ENCODE measurements at regions not wholly inside any gene's neighbourhood (a gene's known extent, or its start where the extent isn't known, plus 50 kb on each side); places are given as distances from the start of the nearest gene placed in this dataset.
A peak's percentile ranks its signal among the peaks of the same experiment; 100 is the strongest.
"Not testable (repeated sequence)": the region's sequence is repeated elsewhere in the genome, so short reads cannot be mapped to it uniquely, and the experiment has no call there.

DNA sequence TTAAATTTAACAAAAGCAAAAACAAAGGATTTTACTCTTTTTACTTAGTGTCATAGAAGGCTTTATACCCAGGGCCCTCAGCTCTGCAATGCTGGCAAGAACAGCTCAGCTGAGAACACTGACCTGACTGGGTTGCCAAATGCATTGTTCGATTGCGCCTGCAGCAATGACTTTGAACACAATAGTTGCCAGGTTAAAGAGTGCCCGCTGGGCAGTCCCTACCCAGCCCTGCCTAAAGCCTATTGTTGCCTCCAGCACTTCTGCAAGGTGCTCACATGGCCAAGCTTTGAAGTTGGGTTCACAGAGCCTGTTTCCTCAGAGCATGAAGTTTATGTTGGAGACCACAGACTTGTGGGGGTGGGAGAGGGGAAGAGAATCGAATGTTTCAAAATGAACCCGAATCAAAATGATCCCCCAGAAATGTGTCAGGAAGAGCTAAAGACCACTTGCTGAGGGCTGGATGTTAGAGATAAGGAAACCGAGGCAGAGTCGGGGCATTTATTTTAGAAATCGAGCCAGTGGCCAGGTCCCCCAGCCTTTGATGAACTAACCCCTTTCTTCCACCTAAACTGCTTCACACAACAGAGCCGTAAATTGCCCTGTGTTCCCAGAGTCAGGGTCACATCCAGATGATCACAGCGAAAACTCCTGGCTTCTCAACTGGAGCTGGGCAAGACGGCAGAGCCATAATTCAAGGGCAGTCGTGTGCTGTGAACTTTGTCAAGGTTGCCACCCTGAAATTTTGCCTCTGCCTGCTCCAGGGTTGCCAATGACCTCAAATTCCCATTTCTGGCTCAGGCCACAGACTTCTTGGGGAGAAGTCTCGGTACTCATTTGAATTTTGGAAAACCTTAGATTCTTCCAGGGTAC, 55.0 kb downstream of the FOXA2 start:
- no peak for DNase-seq (ENCODE audit: low read depth, low spot score)

DNA sequence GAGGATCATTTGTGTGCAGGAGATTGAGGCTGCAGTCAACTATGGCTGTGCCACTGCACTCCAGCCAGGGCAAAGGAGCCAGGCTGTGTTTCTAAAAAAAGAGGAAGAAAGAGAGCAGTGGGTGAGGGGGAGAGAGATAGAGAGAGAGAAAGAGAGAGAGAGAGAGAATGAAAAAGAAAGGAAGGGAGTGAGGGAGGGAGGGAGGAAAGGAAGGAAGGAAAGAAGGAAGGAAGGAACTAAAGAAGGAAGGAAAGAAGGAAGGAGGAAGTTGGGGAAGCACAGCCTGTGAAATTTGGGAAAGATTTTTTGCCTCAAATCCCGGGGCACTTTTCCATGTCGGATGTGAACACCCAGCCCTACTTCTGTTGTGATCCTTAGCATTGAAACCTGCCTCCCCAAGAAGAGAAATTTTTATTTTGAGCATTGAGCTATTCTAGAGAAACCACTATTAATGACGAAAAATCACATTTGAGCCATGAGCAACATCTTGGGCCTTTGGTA, 57.8 kb downstream of the FOXA2 start:
- DNase-seq (ENCODE audit: low read depth, low spot score), result no peak

DNA sequence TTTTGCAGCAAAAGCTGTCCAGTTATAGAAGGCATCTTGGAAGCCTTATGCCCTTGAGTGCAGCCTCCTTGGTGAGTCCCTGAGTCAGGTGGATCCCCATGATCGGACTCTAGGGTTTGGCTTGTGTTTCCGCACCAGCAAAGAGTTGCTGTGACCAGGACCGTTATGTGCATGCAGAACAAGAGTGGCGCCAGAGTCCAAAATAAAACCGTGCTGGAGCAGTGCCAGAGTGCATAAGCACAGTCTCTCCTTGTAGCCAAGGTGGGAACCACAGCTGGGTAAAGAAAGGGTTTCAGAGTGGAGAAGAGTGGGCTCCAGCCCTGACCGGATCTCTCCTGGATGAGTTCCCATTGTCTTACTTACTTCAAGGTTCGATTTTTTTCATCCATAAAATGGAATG, 58.6 kb downstream of the FOXA2 start:
- no peak for DNase-seq (ENCODE audit: low read depth, low spot score)

DNA sequence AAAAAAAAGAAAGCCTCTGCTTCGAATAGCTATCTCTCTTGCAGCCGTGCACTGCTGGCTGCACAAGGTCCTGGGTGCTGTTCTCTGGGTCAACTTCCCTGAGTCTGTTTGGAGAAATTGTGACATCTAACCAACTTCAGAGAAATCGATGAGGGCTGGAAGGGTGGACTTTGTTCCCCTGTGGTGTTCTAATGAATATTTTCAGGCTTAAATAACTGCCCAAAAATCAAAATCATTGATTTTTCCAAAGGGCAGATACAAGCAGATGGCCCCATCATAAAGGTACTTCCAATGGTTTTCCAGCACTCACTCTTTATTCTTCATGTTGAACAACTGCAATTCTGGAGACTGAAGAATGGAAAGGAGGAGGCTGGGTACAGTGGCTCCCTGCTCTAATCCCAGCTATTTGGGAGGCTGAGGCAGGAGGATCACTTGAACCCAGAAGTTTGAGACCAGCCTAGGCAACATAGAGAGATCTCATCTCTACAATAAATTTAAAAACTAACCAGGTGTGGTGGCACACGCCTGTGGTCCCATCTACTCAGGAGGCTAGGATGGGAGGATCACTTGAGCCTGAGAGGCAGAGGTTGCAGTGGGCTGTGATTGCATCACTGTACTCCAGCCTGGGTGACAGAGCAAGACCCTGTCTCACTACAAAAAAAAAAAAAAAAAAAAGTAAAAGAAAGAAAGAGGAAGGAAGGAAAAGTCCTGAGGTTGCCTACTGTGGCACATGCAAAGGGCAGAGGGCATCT, 59.1 kb downstream of the FOXA2 start:
- no peak for DNase-seq (ENCODE audit: low read depth, low spot score)

- DNase-seq (ENCODE audit: low read depth, low spot score), result no peak
Observed at GRCh38 chr20:22524393-22525015, 59.9 kb downstream of the FOXA2 start.

- no peak for DNase-seq (ENCODE audit: low read depth, low spot score)
Observed at GRCh38 chr20:22523499-22524392, 60.6 kb downstream of the FOXA2 start.

- no peak for DNase-seq (ENCODE audit: low read depth, low spot score)
Observed at GRCh38 chr20:22523128-22523498, 61.3 kb downstream of the FOXA2 start.

- DNase-seq (ENCODE audit: low read depth, low spot score), result no peak
Observed at GRCh38 chr20:22522701-22523100, 61.7 kb downstream of the FOXA2 start.

- DNase-seq (ENCODE audit: low read depth, low spot score), result not testable (repeated sequence)
Observed at GRCh38 chr20:22521940-22522339, 62.4 kb downstream of the FOXA2 start.

GRCh38 chr20:22520381-22520780, 64.0 kb downstream of the FOXA2 start:
- DNase-seq (ENCODE audit: low read depth, low spot score), result no peak

- DNase-seq (ENCODE audit: low read depth, low spot score), result no peak
Observed at GRCh38 chr20:22515264-22515663, 69.1 kb downstream of the FOXA2 start.

DNA sequence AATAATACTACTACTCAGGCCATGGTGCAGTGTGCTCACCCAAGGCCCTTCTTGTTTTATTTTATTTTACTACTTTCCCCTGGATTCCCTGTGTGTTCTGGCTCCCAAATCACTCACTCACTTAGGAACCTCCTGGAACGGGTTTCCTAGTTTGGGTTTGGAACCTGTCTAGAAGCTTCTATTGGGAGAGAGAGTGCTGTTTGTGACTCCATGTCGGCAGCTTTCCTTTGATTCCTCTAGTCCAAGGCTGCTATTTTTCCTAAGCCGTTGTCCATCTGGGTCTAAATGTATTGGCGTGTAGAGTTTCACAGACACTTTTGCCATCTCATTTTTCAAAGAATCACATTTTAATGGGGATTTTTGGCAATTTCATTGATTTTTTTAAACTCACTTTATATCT, 70.8 kb downstream of the FOXA2 start:
- no peak for DNase-seq (ENCODE audit: low read depth, low spot score)

GRCh38 chr20:22512911-22513489, 71.4 kb downstream of the FOXA2 start:
- DNase-seq (ENCODE audit: low read depth, low spot score), result no peak

DNA sequence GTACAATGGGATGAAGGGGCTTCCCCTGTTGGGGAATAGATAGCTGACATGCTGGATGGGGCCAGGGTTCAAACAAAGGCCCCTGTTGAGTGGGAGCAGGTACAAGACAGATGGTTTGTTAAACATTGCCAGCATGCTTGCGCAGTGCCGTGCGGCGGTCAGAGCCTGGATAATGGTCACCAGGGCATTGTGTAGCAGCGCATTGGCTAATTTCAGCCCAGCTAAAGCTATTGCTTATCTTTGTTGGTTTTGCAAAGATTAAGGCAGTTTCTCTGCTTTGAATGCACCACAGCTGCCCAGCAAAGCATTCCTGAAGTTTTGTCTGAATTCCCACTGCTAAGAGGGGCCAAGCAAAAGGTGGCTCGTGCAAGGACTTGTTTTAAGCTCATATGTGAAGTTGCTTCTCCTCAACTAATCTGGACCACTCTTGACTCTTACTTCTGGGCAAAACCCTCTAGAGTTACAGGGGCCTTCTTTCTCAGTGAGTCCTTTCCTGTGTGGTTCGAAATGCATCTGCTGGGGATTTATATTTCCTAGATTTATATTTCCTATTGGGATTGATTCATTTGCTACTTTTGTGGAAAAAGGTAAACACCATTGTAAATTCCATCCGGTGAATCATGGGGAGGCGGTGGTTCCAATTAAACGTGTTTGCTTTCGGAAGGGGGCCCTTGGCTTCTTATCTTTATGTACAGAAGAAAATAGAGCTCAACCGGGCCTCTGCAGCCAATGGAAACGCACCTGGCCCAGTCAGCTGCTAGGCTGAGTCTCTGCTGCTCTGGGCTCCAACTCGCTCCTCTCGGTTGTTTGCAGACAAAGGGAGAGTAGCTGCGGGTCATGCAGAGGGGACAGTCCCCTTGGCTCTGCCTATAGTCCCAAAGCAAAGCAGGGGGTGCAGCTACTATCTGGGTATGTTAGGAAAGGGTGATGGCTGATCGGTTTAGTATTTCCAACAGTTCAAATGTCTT, 72.1 kb downstream of the FOXA2 start:
- peak; percentile 27 for DNase-seq (ENCODE audit: low read depth, low spot score)

DNA sequence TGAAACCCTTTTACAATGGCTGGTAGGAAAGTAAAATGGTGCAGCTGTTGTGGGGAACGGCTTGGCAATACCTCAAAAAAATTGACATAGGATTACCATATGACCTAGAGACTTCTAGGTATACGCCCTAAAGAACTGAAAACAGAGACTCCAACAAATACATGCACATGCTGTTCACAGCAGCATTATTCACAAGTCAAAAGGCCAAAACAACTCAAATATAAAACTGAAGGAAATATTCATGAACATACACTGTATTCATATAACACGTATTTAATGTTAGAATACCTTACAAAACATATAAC, 74.6 kb downstream of the FOXA2 start:
- DNase-seq (ENCODE audit: low read depth, low spot score), result no peak

DNA sequence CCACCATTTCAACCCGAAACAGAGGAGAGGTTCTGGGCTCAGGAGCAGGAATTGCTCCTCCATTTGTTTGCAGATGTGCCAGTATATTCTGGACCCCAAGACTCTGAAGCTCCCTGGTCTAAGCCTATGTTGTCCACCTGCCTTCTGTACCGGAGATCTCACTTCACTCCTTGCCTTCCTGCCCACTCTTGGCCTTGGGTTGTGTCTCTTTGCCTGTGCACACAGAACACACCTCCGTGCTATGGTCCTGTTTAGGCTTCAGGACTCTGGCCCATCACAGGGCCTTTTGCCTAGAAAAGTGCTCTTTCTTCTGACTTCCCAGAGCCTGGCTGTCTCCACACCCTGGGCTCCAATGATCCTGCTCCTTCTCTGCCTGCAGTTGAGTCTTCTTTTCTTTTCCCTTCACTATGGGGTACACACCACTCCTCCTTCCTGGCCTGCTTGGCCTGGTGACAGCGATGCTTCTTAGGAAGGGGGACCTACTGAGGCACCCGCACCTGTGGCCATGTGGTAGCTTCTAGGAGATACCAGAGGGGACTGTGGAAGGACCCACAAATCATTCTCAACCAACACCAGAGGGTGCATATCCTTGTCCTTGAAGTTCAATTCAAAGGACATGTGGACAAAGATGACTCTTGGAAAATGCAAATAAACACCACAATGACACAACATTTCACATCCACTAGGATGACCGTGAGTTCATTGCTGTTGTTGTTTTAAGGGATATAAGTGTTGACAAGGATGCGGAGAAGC, 75.1 kb downstream of the FOXA2 start:
- DNase-seq (ENCODE audit: low read depth, low spot score), result no peak

DNA sequence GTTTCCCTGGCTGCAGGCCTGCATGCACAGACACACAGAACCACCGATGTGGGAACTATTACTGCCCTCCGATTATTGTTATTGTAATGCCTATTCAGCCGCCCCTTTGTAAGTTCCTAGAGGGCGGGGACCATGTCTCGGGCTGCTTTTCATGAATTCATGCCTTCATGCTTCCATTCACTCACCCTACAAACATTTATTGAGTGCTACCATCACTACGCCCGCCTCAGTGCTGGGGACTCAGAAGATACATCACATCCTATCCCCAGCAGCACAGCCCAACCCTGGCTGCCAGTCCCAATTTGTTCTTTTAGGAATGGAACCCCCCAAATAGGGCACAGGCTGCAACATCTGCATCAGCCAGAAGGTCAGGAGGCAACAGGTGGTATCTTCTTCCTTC, 75.9 kb downstream of the FOXA2 start:
- DNase-seq (ENCODE audit: low read depth, low spot score), result no peak

DNA sequence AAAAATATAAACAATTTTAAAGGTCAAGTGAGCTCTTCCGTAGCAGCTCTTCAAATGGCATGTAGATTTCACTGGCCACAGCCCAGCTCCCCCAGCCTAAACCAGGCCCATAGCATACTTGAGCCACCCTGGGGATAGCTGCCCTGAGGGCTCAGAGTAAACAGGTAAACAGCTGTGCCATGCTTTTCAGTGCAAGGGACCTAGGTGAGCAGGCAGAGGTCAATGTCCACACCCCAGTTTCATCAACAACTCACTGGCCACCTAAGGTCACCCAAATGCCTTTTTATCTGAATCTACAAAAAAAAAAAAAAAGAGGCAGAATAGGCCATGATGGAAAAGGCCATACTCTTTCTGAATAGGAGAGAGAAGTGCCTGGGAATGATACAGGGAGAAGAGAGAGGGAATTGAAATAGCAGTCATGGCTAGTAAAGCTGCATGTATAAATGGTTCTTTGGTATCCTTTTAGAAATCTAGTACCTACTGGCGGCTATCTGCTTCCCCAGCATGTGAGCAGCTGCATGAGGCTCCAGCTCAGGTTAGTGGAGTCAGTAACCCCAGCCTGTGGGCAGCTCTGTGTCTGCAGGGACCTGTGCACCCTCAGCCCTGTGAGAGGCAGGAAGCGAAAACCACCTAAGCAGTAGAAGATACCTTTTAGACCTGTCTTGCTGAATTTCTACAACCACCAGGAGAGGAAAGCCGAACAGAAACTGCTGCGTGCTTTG, 77.0 kb downstream of the FOXA2 start:
- no peak for DNase-seq (ENCODE audit: low read depth, low spot score)

All from pulmonary artery endothelial cell (primary cell).